ENCODE measurements at regions not wholly inside any gene's neighbourhood (a gene's known extent, or its start where the extent isn't known, plus 50 kb on each side); places are given as distances from the start of the nearest gene placed in this dataset.

DNA sequence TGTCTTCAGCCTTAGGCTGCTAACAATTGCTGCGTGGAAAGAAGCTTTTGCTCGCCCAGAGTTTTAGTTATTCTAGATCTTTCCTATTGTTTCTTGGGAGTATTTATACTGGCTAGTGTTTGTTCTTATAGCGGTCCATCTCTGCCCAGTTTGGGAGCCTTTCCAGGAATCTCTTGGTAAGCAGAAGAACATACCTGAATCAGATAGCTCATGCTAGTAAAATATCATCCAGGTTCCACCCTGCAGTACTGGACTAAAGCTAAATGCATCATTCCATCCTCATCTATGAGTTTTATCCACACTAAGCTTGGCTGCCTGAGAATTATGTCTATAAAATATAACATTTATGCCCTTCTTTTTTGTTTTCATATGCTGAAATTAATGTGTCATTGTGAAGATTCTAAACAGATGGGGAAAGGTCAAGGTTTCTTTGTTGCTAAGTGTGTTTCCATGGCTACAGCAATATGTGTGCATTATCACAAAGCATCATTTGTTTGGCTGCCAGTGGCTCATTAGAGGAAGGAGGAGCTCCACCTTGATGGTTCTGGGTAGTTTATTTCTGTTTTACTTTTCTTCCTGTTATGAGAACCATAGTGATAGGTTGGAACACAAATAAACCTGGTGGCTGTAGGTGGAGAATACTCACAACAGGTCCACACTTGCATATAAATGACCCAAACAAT is 182.8 kb downstream of the PIK3C3 start:
- no peak for FAIRE-seq
- no peak for DNase-seq (ENCODE audit: extremely low spot score, insufficient read length, low read depth)

DNA sequence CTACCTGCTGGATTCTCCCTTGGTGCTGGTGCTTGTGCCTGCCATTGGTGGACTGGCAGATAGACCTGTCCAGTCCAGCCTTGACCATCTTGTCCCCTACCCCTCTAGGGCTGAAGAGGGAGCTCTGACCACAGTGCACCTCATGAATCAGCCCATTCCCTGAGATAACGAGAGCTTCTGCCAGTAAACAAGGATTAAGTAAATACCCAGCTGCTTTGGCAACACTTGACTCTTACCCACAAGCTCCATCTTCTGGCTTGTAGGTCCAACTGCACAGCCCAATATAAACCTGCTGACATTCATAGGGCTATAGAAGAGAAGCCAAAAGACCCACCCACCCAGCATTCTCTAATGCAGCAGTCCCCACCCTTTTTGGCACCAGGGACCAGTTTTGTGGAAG is 186.4 kb downstream of the PIK3C3 start:
- no peak for FAIRE-seq
- no peak for DNase-seq (ENCODE audit: extremely low spot score, insufficient read length, low read depth)

DNA sequence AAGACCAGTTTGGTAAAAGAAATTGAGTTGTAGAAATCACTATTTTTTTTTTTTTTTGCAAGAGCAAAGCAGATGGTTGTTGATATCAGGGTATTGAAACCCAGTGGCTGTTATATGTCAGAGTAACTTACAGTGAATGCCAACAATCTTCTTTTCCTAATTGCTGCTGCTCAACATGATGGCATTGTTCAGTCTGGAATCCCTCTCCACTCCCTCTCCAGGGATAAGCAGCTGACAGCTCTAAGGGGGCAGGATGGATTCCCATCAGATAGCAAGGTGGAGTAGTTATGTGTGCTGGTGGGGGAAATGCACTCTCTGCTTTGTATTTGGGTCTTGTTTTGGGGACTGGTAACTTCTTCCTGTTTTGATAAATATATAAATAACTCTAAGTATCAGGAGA is 200.0 kb downstream of the PIK3C3 start:
- DNase-seq (ENCODE audit: extremely low spot score, insufficient read length, low read depth) (no peak), FAIRE-seq (no peak)

DNA sequence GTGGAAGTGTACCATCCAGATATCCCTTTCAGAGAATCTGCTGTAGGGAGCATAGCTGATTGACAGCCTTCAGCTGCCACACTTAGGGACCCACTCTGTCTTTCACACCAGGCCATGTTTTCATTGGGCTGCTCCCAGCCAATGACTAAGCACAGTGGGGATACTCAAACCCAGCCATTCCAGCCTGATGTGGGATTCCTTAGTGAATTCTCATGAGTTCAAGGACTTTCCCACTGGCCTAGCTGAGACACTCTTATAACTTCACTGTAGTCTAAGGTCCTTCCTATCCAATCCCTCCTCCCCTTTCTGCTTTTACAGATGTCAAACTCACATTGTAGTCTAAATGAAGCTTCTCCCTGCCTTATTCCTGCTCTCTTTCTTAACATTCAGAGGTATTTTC is 201.2 kb downstream of the PIK3C3 start:
- FAIRE-seq, result no peak
- no peak for DNase-seq (ENCODE audit: extremely low spot score, insufficient read length, low read depth)

DNA sequence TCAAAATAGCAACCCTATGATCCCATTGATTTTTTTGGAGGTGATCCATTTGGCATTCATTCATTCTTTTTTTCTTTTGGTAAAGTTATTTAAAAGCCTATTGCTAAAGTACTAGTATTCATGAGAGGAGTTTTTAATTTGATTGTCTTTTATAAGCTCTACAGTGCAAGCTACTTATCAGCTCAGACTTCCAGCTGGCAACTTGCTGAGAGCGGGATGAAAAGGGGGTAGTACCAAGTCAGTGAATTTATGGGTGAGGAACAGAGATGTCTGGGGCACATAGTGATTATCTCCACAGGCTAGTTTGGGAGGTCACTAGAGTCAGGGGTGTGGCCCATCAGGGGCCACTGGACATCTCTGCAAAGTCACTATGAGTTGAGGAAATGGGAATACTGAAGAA is 202.4 kb downstream of the PIK3C3 start:
- FAIRE-seq (no peak), DNase-seq (ENCODE audit: extremely low spot score, insufficient read length, low read depth) (no peak)

DNA sequence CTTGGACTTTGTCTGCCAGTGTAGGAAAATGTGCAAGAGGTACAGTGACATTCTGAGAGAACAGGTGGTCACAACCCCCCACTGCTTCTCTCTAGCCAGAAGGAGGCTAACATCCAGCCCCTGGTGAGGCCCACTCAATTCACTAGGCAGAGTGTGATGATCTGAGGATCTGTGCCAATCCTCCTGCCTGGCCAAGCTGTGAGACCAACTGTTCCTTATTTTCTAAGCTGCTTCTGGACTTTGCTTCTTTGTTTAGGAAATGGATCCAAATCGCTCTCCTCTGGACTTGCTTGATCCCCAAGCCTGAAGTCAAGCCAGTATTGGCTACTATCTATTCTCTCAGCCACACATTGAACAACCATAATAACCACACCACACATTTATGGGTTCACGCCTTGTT is 202.8 kb downstream of the PIK3C3 start:
- FAIRE-seq (no peak), DNase-seq (ENCODE audit: extremely low spot score, insufficient read length, low read depth) (no peak)

DNA sequence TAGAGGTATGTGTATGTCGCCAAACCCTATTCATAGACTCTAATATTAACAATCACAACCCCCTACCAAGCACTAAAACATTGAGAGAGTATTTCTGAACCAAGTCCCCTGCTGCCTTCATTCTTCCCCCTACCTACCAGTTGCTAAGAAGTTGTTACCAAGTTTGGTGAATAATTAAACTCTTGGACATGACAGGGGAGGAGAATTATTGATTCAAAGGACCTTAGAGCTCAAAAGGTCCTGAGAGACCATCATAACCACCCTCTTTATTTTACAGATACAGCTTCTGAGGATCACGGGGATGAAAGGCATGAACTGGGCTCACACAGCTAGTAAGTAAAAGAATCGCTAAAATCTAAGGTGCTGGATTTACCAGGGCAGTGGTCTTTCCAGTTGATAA is 204.1 kb downstream of the PIK3C3 start:
- DNase-seq (ENCODE audit: extremely low spot score, insufficient read length, low read depth) (no peak), FAIRE-seq (no peak)

DNA sequence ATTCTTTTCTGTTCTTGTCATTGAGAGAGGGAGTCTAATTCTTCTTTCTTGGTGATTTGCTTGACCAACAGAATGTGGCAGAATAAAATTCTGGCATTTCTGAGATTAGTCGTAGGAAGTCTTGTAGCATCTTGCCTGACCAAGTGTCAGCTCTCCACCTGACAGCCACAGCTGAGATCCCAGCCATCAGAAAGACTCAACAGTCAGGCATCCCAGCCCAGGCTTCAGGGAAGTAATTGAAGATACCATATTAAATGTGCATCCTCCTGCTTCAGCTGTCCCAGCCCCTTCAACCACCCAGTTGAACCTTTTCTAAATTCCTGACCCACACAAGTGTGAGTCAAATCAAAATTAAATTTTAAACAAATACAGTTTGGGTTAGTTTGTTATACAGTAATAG is 208.3 kb downstream of the PIK3C3 start:
- no peak for DNase-seq (ENCODE audit: extremely low spot score, insufficient read length, low read depth)
- no peak for FAIRE-seq

DNA sequence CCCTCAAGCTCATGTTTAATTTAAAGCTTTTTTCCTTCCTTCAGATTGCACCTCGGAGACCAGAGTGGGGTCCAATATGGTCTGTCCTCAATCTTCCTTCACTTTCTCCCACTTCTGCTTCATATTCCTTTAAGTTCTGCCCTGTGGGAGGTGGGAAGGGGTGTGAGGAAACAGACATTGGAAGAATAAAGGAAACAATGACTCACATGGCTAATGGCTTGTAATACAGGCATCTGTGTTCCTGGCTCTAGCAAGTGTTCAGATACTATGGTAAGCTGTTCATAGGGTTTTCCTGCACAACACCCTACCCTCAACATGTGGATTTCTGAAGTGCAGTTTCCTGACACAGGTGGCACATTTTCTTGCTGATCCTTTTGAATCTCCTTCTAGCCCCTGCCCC is 209.5 kb downstream of the PIK3C3 start:
- FAIRE-seq (no peak), DNase-seq (ENCODE audit: extremely low spot score, insufficient read length, low read depth) (no peak)

DNA sequence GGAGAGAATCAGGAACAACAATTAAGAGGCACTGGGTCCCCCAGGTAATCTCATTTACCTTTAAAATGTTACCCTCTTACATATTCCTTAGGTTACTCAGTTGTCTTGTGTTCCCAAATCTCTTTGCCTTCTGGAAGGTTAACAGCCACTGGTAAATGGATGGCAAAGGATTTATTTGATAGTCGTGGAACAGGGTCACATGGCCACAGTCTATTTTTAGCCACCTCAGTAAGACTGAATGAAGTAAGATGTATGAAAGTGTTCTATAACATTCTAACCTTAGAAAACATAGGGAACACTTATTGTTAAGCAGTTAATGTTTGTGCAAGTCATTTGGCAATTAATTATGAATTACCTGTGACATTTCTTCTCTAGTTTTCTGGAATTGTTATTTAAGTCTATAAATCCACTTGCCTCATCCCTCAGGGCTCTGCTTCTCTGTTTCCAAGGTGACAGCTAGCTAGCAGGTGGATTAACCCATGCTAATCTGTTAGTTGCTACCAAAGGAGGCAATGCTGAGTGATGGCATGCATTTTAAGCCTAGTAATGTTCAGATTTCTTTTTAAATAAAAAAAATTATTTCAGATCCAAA is 211.0 kb downstream of the PIK3C3 start:
- FAIRE-seq, result no peak
- DNase-seq (ENCODE audit: extremely low spot score, insufficient read length, low read depth), result no peak

DNA sequence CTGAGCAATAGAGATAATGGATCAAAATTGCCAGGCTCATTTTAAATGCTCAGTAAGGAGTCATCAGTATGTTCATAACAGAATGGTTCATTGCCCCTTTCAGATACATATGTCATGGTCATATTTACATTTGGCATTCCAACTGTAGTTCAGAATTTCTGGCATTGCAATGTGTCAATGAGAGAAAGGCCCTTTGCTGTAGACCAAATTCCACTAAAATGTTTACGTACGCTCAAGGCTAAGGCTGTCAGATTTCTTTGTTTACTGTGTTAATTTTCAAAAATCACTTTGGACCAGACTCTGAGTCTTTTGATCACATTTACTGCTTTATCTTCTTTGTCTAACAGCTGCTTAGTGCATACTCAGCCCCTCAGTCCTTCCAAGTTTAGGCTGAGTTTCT is 213.5 kb downstream of the PIK3C3 start:
- DNase-seq (ENCODE audit: extremely low spot score, insufficient read length, low read depth) (no peak), FAIRE-seq (no peak)

DNA sequence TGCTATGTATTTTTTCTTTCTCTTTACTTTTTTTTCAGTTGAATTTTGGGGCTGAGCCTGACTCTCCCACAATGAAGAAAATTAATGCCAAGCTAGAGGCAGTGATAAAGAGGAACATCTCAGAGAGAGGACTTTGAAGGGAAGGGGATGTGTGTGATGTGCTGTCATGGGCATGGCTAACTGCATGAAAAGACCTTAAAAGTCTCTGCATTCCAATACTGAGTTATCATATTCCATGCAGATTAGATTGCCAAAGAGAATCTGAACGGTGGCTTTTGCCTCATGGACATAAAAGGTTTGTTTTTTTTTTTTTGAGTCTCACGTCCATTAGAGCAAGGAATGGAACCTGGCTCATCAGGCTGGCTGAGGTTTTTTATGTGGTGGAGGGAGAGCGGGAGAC is 213.9 kb downstream of the PIK3C3 start:
- FAIRE-seq (no peak), DNase-seq (ENCODE audit: extremely low spot score, insufficient read length, low read depth) (no peak)

DNA sequence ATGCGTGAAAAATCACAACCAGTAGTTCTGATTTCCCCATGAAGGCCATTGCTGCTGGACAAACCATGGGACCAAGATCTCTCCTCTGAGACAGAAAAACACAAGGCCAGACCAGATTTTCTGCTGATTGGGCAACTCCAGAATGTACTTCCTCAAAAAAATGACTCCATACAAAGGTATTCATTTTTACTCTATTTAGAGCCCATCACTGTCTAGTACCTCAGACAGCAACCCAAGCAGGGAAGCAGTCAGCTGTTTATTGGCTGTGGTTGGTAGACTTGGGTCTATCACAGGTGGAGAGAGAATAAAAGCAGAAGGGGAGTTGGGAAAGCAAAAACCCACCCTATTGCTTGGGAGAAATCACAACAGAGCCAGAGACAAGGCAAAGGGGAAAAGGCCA is 219.9 kb downstream of the PIK3C3 start:
- no peak for FAIRE-seq
- no peak for DNase-seq (ENCODE audit: extremely low spot score, insufficient read length, low read depth)

DNA sequence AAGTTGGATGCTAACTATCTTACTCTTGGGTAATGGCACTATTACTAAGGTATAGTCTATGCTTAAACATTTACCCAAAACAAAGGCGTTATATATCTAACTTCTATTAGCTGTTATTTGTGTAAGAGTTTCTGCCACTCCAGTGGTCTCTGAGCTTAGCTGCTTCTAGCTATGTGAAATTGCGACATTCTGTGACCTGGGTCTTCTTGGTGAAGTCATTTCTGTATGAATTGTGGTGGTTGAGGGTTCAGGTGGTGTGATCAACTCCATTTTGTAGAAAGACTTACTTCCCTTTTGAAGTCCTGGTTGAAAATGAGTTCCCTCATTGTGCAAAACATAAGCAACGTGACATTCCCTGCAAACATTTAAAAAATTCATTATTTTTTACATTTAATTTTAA is 221.6 kb downstream of the PIK3C3 start:
- no peak for DNase-seq (ENCODE audit: extremely low spot score, insufficient read length, low read depth)
- no peak for FAIRE-seq

DNA sequence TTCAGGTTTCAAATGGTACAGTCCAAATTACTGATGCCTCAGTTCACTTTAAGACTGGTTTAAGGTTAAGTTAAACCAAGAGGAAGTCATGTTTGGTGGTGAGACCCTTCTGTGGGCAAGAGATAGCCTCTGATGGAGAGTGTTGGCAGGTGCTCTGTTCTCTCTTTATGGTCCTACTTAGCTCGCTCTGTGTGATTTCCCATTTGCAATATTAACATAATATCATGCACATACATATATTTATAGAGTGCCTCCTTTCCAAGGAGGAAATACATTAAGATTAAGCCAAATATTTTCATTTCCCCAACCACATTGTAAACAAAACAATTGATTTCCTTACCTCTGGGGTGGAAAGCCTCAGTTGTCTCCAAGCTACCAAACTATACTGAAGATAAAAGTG is 222.4 kb downstream of the PIK3C3 start:
- DNase-seq (ENCODE audit: extremely low spot score, insufficient read length, low read depth), result no peak
- FAIRE-seq, result no peak

DNA sequence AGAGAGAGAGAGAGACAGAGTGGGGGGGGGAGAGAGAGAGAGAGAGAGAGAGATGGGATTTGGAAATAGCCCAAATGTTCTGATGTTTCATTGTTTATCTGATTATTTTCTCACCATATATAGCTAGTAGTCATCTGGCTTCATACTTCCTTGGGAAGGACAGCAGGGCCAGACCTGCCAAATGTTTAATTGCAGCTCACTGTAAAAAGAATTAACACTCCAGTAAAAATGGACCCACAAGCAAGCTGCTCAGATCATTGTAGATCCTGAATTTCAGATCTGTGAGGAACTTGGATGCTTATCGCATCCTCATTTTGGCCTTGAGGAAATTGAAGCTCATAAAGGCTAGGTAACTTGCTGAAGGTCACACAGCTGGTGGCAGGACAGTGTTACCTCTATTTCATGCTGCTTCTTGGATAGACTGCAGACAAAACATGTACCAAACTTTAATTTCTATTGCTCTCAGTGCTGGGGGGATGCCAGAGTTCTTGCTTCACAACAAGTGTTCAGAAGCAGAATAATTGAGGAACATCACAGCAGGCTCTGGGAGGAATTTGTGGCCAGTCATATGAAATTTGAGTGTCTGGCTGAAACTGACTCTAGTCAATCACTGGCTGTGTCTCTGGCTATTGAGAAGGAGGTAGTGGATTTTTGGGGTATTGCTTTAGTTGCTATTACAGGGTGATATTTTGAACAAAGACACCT is 223.5 kb downstream of the PIK3C3 start:
- no peak for FAIRE-seq
- DNase-seq (ENCODE audit: extremely low spot score, insufficient read length, low read depth), result no peak

DNA sequence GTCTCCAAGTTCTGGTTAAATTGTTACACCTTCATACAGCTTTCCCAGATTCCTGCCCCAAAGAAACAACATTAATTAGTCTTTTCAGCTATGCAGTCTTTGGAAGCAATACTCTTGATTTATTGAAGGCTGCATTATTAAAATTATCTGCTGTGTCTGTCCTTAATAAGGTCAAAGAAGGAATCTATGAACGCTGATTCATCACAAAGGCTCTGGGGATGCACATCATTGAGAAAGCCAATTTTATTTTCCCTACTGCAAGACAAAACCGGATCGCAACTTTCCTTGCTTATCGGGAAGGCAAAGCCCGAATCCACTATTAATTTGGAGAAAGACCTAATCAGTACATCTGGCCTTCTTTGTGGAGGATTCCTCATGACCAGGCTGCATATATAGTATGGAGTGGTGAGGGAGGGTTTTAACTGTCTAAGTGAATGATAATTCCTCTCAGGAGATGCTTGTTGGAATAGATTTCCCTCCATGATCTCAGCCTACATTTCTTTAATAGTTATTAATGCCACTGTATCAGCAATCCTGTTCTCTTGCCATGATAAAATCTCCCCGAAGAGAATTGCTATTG is 224.6 kb downstream of the PIK3C3 start:
- DNase-seq (ENCODE audit: extremely low spot score, insufficient read length, low read depth) (no peak), FAIRE-seq (no peak)

DNA sequence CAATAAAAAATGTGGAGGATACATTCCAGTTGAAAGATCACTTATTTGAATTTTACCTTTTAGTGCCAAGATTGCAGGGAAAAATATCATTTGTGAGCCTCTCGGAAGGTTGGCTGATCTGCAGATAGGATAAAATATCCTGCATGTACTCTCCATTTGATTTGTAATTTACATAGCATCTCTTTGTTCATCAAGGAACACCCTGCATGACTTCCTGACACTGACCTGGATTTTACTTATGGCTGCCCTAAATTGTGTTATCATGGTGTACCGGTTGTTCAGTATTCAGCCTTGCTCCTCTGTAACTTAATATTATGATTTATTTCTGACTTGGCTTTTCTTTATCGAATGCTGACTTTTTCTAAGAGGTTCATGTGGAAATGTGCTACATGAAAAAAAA is 226.4 kb downstream of the PIK3C3 start:
- DNase-seq (ENCODE audit: extremely low spot score, insufficient read length, low read depth), result no peak

DNA sequence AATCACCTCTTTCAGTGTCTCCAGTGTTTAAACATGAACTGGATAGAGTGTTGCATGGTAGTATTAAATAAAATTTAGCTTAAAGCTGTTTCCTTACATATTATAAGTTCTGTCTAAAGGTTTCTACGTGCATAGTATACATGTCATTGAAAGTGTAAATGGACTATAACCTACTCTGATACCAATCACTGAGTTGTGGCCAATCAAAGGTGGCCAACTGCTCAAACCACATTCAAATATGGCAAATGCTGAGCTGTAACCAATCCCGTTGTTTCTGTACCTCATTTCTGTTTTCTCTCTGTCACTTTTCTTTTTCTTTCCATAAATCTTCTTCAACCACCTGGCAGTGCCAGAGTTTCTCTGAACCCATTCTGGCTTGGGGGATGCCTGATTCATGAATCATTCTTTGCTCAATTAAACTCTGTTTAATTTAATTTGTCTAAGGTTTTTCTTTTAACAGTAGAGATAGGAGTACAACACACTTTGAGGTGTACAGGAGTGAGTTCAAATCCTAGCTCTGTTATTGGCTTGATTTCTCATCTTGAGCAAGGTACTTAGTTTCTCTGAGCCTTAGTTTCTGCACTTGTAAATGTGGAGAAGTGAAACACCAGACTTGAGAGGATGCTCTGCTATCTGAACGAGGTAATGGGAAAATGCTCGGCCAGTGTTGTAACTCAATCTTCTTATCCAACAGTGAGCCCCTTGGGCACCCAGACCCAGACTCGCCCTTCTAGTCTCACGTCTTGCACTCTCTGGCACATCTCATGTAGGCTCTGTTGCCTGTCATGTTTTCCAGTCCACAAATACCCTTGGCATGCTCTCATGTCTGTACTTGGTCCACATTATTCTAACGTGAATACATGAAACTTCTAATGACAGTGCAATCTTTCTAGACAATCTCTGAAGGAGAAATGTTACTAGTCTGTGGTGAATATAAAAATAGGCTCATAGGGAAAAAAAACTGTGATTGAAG is 228.0 kb downstream of the PIK3C3 start:
- DNase-seq (ENCODE audit: extremely low spot score, insufficient read length, low read depth) (no peak), FAIRE-seq (no peak)

More for the DNA sequence above, 226.4 kb downstream of the PIK3C3 start:
- FAIRE-seq, result no peak

DNA sequence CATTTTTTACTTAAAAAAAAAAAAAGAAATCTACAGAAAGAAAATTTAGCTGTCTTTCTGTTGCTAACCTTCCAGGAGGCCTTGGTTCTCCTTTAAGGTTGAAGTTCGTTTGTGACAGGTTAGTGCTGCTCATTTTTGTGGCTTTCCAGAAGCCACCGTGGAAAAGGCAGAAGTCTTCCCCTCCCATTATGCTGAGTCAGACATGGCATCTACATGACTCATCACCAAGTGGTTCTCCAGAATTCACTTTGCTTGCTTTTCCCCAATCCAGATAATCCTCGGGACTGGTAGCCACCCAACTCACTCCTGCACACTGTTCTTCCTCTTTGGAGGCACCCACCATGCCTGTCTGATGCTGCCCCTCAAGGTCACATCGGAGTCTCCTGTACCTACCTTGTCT is 228.7 kb downstream of the PIK3C3 start:
- DNase-seq (ENCODE audit: extremely low spot score, insufficient read length, low read depth) (no peak), FAIRE-seq (no peak)

Measured in GM18507 (cell line).